ENCODE measurements at regions not wholly inside any gene's neighbourhood (a gene's known extent, or its start where the extent isn't known, plus 50 kb on each side); places are given as distances from the start of the nearest gene placed in this dataset.

DNA sequence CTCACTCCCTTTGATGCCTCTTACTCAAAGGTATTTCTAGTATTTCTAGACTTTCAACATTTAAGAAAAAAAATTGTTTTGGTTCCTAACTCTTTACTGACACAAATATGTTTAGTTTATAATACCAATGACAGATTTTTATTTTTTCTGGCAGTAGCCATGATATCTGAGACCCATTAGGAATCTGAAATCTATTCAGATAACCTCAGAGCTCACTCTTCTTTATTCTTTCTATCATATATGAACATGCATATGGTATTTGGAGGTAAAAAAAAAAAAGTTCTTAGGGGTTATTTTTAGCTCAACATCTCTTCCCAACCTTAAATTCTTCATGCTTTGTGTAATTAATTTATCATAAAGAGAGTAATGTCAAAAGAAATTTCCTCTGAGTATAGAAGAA lies 465.5 kb downstream of the CDH2 start:
- no peak overlapping the region for H3K4me3 Mint-ChIP-seq
- peaks cover 12% of the 10 kb centered on the region for H3K9me3 Mint-ChIP-seq
- DNase-seq, result no peak
- H3K36me3 Mint-ChIP-seq, result no peaks in the 10 kb centered on the region
- H3K27me3 Mint-ChIP-seq, result no peaks in the 10 kb centered on the region
- no peak overlapping the region for H3K27ac Mint-ChIP-seq
- no peaks in the 10 kb centered on the region for H3K4me1 Mint-ChIP-seq

DNA sequence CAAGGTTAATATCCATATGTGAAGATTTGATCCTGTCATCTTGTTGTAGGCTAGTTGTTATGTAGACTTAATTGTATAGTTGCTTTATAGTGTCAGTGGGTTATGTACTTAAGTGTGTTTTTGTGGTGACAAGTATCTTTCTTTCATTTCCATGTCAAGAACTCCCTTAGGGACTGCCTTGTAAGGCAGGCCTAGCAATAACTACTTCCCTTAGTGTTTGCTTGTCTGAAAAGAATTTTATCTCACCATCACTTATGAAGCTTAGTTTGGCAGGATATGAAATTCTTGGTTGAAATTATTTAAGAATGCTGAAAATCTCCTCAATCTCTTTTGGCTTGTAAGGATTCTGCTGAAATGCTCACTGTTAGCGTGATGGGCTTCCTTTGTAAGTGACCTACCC lies 467.6 kb downstream of the CDH2 start:
- no peaks in the 10 kb centered on the region for H3K27me3 Mint-ChIP-seq
- peaks cover 12% of the 10 kb centered on the region for H3K9me3 Mint-ChIP-seq
- H3K4me1 Mint-ChIP-seq, result no peaks in the 10 kb centered on the region
- no peak overlapping the region for H3K27ac Mint-ChIP-seq
- H3K4me3 Mint-ChIP-seq, result no peak overlapping the region
- no peaks in the 10 kb centered on the region for H3K36me3 Mint-ChIP-seq
- DNase-seq, result no peak

- Mint-ChIP-seq H3K9me3 (peaks cover 12% of the 10 kb centered on the region), H3K4me1 (no peaks in the 10 kb centered on the region), H3K36me3 (no peaks in the 10 kb centered on the region), H3K27ac (no peak overlapping the region), H3K27me3 (no peaks in the 10 kb centered on the region), H3K4me3 (no peak overlapping the region)
- no peak for DNase-seq
Observed at GRCh38 chr18:27707201-27707600, 469.7 kb downstream of the CDH2 start.

- Mint-ChIP-seq H3K27ac (no peak overlapping the region), H3K36me3 (no peaks in the 10 kb centered on the region), H3K4me1 (no peaks in the 10 kb centered on the region), H3K9me3 (peaks cover 13% of the 10 kb centered on the region), H3K4me3 (no peak overlapping the region), H3K27me3 (no peaks in the 10 kb centered on the region)
- DNase-seq, result no peak
Observed at GRCh38 chr18:27704736-27705361, 472.1 kb downstream of the CDH2 start.

DNA sequence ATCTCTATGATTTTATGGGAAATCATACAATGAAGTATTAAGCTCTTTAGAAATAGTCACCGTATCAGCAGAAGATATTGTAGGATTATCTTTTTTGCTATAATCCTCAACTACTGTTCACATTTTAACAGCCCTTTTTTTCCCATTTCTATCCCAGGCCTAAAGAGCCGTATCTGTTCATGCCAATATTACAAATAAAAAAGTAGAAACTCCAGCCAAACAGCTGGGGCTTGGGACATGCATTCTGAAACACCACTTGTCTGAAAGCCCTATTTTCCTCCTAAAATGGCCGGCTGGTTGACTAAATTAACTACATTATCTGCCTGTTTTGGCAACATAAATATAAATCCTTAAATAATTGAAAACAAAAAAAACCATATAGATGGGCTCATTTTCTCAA lies 477.8 kb downstream of the CDH2 start:
- Mint-ChIP-seq H3K4me3 (no peak overlapping the region), H3K9me3 (peaks cover 7% of the 10 kb centered on the region), H3K27me3 (no peaks in the 10 kb centered on the region), H3K27ac (no peak overlapping the region), H3K36me3 (no peaks in the 10 kb centered on the region), H3K4me1 (no peaks in the 10 kb centered on the region)
- DNase-seq, result no peak

DNA sequence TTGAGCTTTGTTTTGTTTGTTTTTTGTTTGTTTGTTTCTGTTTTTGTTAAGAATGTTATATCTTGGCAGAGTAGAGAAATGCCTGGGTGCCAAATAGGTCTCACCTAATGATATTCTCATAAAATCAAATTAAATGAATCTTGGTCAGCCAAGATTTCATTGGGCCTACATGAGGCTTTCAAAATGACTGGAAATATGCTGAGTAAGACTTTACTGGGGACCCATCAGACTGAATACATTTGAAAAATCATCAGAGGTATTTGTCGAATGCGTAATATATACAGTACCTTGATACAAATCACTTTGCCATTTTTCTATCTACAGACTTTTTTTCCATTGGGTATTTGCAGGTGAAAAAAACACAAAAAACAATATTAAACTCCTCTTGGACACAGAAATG lies 480.8 kb downstream of the CDH2 start:
- no peaks in the 10 kb centered on the region for H3K36me3 Mint-ChIP-seq
- H3K4me1 Mint-ChIP-seq, result no peaks in the 10 kb centered on the region
- H3K27ac Mint-ChIP-seq, result no peak overlapping the region

DNA sequence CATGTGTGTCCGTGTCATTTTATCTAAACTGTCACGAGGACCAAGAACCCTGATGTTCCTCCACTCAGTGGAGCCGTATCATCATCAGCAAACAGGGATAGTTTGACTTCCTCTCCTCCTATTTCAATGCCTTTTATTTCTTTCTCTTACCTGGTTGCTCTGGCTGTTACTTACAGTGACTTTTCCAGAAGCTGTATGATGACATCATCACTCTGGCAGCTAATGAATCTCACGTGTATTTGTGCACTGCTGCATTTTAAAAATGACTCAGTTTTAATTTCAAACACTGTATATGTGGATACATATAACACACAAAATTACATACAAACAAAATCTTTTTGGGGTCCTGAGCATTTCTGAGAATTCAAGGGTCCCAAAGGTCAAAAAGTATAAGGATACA lies 481.4 kb downstream of the CDH2 start:
- H3K4me1 Mint-ChIP-seq, result no peaks in the 10 kb centered on the region
- H3K36me3 Mint-ChIP-seq, result no peaks in the 10 kb centered on the region
- H3K27ac Mint-ChIP-seq, result no peak overlapping the region
- no peak overlapping the region for H3K4me3 Mint-ChIP-seq
- no peaks in the 10 kb centered on the region for H3K27me3 Mint-ChIP-seq
- H3K9me3 Mint-ChIP-seq, result peaks cover 10% of the 10 kb centered on the region
- DNase-seq, result no peak

More for the DNA sequence above, 480.8 kb downstream of the CDH2 start:
- DNase-seq, result no peak
- Mint-ChIP-seq H3K4me3 (no peak overlapping the region), H3K9me3 (peaks cover 10% of the 10 kb centered on the region), H3K27me3 (no peaks in the 10 kb centered on the region)

GRCh38 chr18:27695052-27695451 lies 481.9 kb downstream of the CDH2 start:
- Mint-ChIP-seq H3K4me3 (no peak overlapping the region), H3K4me1 (no peaks in the 10 kb centered on the region), H3K9me3 (peaks cover 8% of the 10 kb centered on the region), H3K27ac (no peak overlapping the region), H3K36me3 (no peaks in the 10 kb centered on the region), H3K27me3 (no peaks in the 10 kb centered on the region)
- DNase-seq, result no peak

GRCh38 chr18:27688581-27688980 lies 488.3 kb downstream of the CDH2 start:
- no peaks in the 10 kb centered on the region for H3K36me3 Mint-ChIP-seq
- peaks cover 16% of the 10 kb centered on the region for H3K9me3 Mint-ChIP-seq
- no peak overlapping the region for H3K27ac Mint-ChIP-seq
- H3K4me1 Mint-ChIP-seq, result no peaks in the 10 kb centered on the region
- no peak for DNase-seq
- H3K27me3 Mint-ChIP-seq, result no peaks in the 10 kb centered on the region
- H3K4me3 Mint-ChIP-seq, result no peak overlapping the region

- no peak overlapping the region for H3K4me3 Mint-ChIP-seq
- H3K27me3 Mint-ChIP-seq, result no peaks in the 10 kb centered on the region
- no peak for DNase-seq
Observed at GRCh38 chr18:27687351-27687979, 489.5 kb downstream of the CDH2 start.

DNA sequence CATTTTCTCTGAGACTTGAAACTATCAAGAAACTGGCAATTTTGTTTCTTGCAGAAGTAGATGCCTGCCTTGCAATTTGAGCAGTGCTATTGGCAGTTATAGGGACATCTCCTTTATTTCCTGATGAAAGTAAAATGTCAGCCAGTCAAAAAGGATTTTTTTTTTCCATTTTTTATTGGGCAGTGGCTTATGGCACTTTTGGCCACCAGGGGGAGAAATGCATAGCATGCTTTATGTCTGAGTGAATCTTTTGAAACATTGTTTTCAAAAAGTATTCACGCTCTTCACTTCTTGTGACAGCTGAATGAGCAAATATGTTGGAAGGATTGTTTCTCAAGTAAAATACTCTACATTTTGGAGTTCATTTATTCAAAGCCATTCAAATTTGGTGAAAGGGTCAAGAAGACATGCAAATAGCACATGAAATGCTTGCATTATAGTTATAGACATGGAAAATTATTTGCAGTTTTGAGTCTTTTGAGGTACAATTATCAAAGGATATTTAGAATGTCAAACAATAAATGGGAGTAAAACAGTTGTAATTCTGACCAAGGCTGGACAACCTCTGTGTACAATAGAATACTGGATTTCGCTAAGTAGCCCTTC lies 491.0 kb downstream of the CDH2 start:
- Mint-ChIP-seq H3K27me3 (no peaks in the 10 kb centered on the region), H3K27ac (no peak overlapping the region), H3K36me3 (no peaks in the 10 kb centered on the region), H3K9me3 (peaks cover 13% of the 10 kb centered on the region), H3K4me1 (no peaks in the 10 kb centered on the region), H3K4me3 (no peak overlapping the region)
- DNase-seq, result no peak

More at GRCh38 chr18:27687351-27687979, 489.5 kb downstream of the CDH2 start:
- H3K9me3 Mint-ChIP-seq, result peaks cover 13% of the 10 kb centered on the region
- no peaks in the 10 kb centered on the region for H3K4me1 Mint-ChIP-seq
- H3K27ac Mint-ChIP-seq, result no peak overlapping the region
- H3K36me3 Mint-ChIP-seq, result no peaks in the 10 kb centered on the region

- H3K36me3 Mint-ChIP-seq, result no peaks in the 10 kb centered on the region
Observed at GRCh38 chr18:27685091-27685490, 491.8 kb downstream of the CDH2 start.

DNA sequence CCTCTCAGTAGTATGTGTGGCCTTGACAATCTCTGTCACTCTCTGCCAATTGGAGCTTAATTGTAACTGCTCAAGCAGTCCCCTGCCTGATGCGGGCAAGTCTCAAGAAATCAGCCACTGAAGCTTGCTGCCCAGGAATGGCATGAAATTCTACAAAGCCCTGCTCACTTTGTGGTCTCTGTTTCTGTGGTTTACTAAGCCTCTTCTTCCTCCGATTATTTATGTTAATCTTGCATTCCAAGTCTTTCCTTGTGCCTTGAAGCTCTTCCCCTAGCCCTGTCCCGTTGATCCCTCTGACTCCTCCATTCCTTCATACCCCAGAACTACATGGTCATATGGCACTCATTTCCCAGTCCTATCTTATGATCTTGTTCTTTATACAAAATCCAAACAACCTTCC lies 489.3 kb upstream of the CHST9 start:
- no peaks in the 10 kb centered on the region for H3K36me3 Mint-ChIP-seq
- H3K27me3 Mint-ChIP-seq, result no peaks in the 10 kb centered on the region
- H3K4me3 Mint-ChIP-seq, result no peak overlapping the region
- H3K27ac Mint-ChIP-seq, result no peak overlapping the region
- peaks cover 4% of the 10 kb centered on the region for H3K9me3 Mint-ChIP-seq
- H3K4me1 Mint-ChIP-seq, result no peaks in the 10 kb centered on the region
- DNase-seq, result no peak

More at GRCh38 chr18:27685091-27685490, 491.8 kb downstream of the CDH2 start:
- H3K4me1 Mint-ChIP-seq, result no peaks in the 10 kb centered on the region
- H3K27ac Mint-ChIP-seq, result no peak overlapping the region
- H3K4me3 Mint-ChIP-seq, result no peak overlapping the region
- no peaks in the 10 kb centered on the region for H3K27me3 Mint-ChIP-seq
- peaks cover 13% of the 10 kb centered on the region for H3K9me3 Mint-ChIP-seq
- DNase-seq, result no peak

GRCh38 chr18:27673861-27674260 lies 488.8 kb upstream of the CHST9 start:
- no peaks in the 10 kb centered on the region for H3K36me3 Mint-ChIP-seq
- no peaks in the 10 kb centered on the region for H3K4me1 Mint-ChIP-seq
- H3K27me3 Mint-ChIP-seq, result no peaks in the 10 kb centered on the region
- H3K9me3 Mint-ChIP-seq, result peaks cover 4% of the 10 kb centered on the region
- DNase-seq, result no peak
- no peak overlapping the region for H3K27ac Mint-ChIP-seq
- H3K4me3 Mint-ChIP-seq, result no peak overlapping the region

DNA sequence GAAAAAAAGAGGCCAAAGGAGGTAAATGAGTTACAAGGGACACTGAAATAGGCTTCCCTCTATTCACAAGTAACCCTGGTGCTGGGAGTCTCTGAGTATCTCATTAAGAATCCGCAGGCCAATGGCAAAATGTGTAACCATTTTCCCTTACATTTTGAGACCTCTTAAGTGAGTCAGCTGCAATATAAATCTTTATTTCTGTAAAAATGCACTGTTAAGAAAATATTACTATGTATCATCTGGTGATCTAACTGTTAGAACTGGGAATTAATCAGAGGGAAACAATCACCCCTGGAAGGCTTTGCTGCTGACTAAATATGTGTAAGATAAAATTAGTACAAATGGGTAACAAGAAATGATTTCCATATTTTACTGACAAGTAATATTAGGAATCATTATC lies 483.1 kb upstream of the CHST9 start:
- H3K4me1 Mint-ChIP-seq, result no peaks in the 10 kb centered on the region
- DNase-seq, result no peak
- H3K9me3 Mint-ChIP-seq, result peaks cover 2% of the 10 kb centered on the region
- H3K27ac Mint-ChIP-seq, result no peak overlapping the region
- no peaks in the 10 kb centered on the region for H3K27me3 Mint-ChIP-seq
- H3K36me3 Mint-ChIP-seq, result no peaks in the 10 kb centered on the region
- no peak overlapping the region for H3K4me3 Mint-ChIP-seq

DNA sequence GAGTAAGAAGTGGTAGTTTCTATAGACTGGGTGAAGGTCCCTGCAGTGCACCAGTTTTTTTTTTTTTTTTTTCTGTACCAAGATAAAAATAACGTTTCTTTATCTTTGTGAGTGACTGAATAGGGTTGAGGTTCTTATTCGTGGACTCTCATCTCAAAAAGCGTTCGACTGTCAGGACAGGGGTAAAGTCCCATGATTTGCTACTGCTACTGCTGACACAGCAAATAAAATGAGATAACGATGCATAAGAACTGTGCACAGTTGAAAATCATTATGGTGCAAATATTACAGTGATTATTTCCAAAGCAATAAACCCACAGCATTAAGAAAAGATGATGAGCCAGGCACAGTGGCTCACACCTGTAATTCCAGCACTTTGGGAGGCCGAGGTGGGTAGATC lies 482.0 kb upstream of the CHST9 start:
- Mint-ChIP-seq H3K27me3 (no peaks in the 10 kb centered on the region), H3K36me3 (no peaks in the 10 kb centered on the region), H3K9me3 (peaks cover 2% of the 10 kb centered on the region), H3K4me1 (no peaks in the 10 kb centered on the region), H3K27ac (no peak overlapping the region), H3K4me3 (no peak overlapping the region)
- DNase-seq, result no peak

Data from activated naive CD8-positive, alpha-beta T cell treated with anti-CD3 and anti-CD28 coated beads for 36 hours (primary cell).